Cardiac muscle cell (in vitro differentiated cells and primary cell): ENCODE measurements at regions not wholly inside any gene's neighbourhood (a gene's known extent, or its start where the extent isn't known, plus 50 kb on each side); places are given as distances from the start of the nearest gene placed in this dataset.

ENCODE experiments used
- DNase-seq, 2 donors: peaks; one replicate each; pipeline versions ENCODE4 v3.0.0 to v3.0.0-alpha.2; 2010 to 2017; ENCODE audit warnings: low read depth in 1 of 2, low spot score in 1 of 2
- H3K27ac ChIP-seq: fragments of 200-600 bp; sonication (generic); 2 replicates; pipeline ENCODE4 v1.5.1; 2016
- H3K27me3 ChIP-seq: fragments of 200-600 bp; sonication (generic); 2 replicates; pipeline ENCODE4 v1.6.0; 2016; ENCODE audit warnings: control low read depth
- H3K36me3 ChIP-seq: fragments of 200-600 bp; sonication (generic); 2 replicates; pipeline ENCODE4 v1.5.1; 2016; ENCODE audit warnings: control low read depth
- H3K4me1 ChIP-seq: fragments of 200-600 bp; sonication (generic); 2 replicates; pipeline ENCODE4 v1.8.1; 2017; ENCODE audit warnings: low read depth, mild to moderate bottlenecking, mixed run types
- H3K4me3 ChIP-seq: fragments of 200-600 bp; sonication (generic); 2 replicates; pipeline ENCODE4 v1.5.1; 2016; ENCODE audit warnings: mild to moderate bottlenecking
- H3K9me3 ChIP-seq: fragments of 200-600 bp; sonication (generic); 2 replicates; pipeline ENCODE4 v1.5.1; 2017; ENCODE audit warnings: low read depth, mild to moderate bottlenecking, control low read depth
- CTCF ChIP-seq: IDR thresholded peaks from 2 replicates; pipeline ENCODE4 v1.5.1; 2012; ENCODE audit warnings: low read depth, mild to moderate bottlenecking, low read length

- Histone ChIP-seq H3K27me3 (no peaks in the 10 kb centered on the region), H3K4me1 (peaks cover 25% of the 10 kb centered on the region), H3K9me3 (no peaks in the 10 kb centered on the region), H3K4me3 (no peak overlapping the region), H3K27ac (no peak overlapping the region), H3K36me3 (no peaks in the 10 kb centered on the region)
- TF ChIP-seq CTCF: no peak
- DNase-seq: no peak
Observed at GRCh38 chr4:123870216-123870876, 473.8 kb downstream of the SPRY1 start.

GRCh38 chr4:123871341-123871740 lies 474.7 kb downstream of the SPRY1 start:
- Histone ChIP-seq H3K27ac (peak overlapping the region; percentile 71), H3K36me3 (no peaks in the 10 kb centered on the region), H3K4me1 (peaks cover 25% of the 10 kb centered on the region), H3K9me3 (no peaks in the 10 kb centered on the region), H3K27me3 (no peaks in the 10 kb centered on the region), H3K4me3 (no peak overlapping the region)
- no peak for TF ChIP-seq CTCF
- DNase-seq: peak in 1 of 2 donors; percentile 12

GRCh38 chr4:123874063-123874462 lies 477.5 kb downstream of the SPRY1 start:
- TF ChIP-seq CTCF: no peak
- Histone ChIP-seq H3K9me3 (no peaks in the 10 kb centered on the region), H3K27me3 (no peaks in the 10 kb centered on the region), H3K4me3 (no peak overlapping the region), H3K36me3 (no peaks in the 10 kb centered on the region), H3K27ac (no peak overlapping the region), H3K4me1 (peaks cover 25% of the 10 kb centered on the region)
- peak in 1 of 2 donors; percentile 54 for DNase-seq

- no peaks in the 10 kb centered on the region for H3K9me3 ChIP-seq
- TF ChIP-seq CTCF: no peak
- H3K27me3 ChIP-seq: no peaks in the 10 kb centered on the region
Observed at GRCh38 chr4:123876143-123876542, 479.5 kb downstream of the SPRY1 start.

GRCh38 chr4:123876671-123877101 lies 480.1 kb downstream of the SPRY1 start:
- Histone ChIP-seq H3K27me3 (no peaks in the 10 kb centered on the region), H3K9me3 (no peaks in the 10 kb centered on the region), H3K4me3 (no peak overlapping the region), H3K36me3 (no peaks in the 10 kb centered on the region), H3K4me1 (peaks cover 9% of the 10 kb centered on the region), H3K27ac (no peak overlapping the region)
- no peak for DNase-seq
- TF ChIP-seq CTCF: no peak

More at GRCh38 chr4:123876143-123876542, 479.5 kb downstream of the SPRY1 start:
- Histone ChIP-seq H3K27ac (no peak overlapping the region), H3K4me3 (no peak overlapping the region), H3K36me3 (no peaks in the 10 kb centered on the region), H3K4me1 (peaks cover 15% of the 10 kb centered on the region)
- no peak for DNase-seq
